Left lung (tissue), 4 donors: ENCODE measurements at regions not wholly inside any gene's neighbourhood (a gene's known extent, or its start where the extent isn't known, plus 50 kb on each side); places are given as distances from the start of the nearest gene placed in this dataset.

Source experiments
- ATAC-seq: fragments of 200-7000 bp; cut with Tn5 transposase; one replicate; pipeline ENCODE4 v1.9.1; 2020; ENCODE audit warnings: moderate library complexity
- DNase-seq, 4 donors: peaks; one replicate each; pipeline ENCODE4 v3.0.0-alpha.2; 2013 to 2020
- H3K27ac ChIP-seq, 2 donors: fragments of 200-600 bp; sonication (generic) in 1 of 2; one replicate each; pipeline versions ENCODE4 v1.5.0 to v1.8.0; 2020 to 2021
- H3K27me3 ChIP-seq, 2 donors: fragments of 200-600 bp; sonication (generic) in 1 of 2; one replicate each; pipeline versions ENCODE4 v1.5.0 to v1.8.0; 2020 to 2021
- H3K36me3 ChIP-seq, 2 donors: fragments of 200-600 bp; sonication (generic) in 1 of 2; one replicate each; pipeline versions ENCODE4 v1.5.0 to v1.8.0; 2020 to 2021
- H3K4me1 ChIP-seq, 2 donors: fragments of 200-600 bp; one replicate each; pipeline ENCODE4 v1.8.0; 2021
- H3K4me3 ChIP-seq, 2 donors: fragments of 200-600 bp; sonication (generic) in 1 of 2; one replicate each; pipeline versions ENCODE4 v1.5.0 to v1.8.0; 2020 to 2021; ENCODE audit warnings: mild to moderate bottlenecking in 1 of 2
- H3K9me3 ChIP-seq, 2 donors: fragments of 200-600 bp; sonication (generic) in 1 of 2; one replicate each; pipeline versions ENCODE4 v1.5.0 to v1.8.0; 2020 to 2021
- intact Hi-C, 2 donors: fragments of 100-400 bp; cut with DNase I; formaldehyde crosslinking; loops; one replicate each; pipeline versions ENCODE4 v1.11.2 to v1.14.2; 2022
- TF ChIP-seq, protein P1 (sequence below), 2 donors: fragments of 200-600 bp; sonication (generic) in 1 of 2; IDR thresholded peaks; one replicate each; pipeline versions ENCODE4 v1.5.0 to v1.8.0; 2021; ENCODE audit warnings: antibody characterized with exemption in 2 of 2
- donor health status: DM: no; HTN: yes; CAD: no.
- donor health status: DM: no; HTN: no; CAD: no.

GRCh38 chr10:120365872-120366271 lies 91.2 kb upstream of the PLPP4 start:
- Histone ChIP-seq H3K27me3 (peaks cover 0 to 5% of the 10 kb centered on the region in 2 donors), H3K36me3 (no peaks in the 10 kb centered on the region), H3K27ac (no peak overlapping the region), H3K4me3 (no peak overlapping the region), H3K9me3 (no peaks in the 10 kb centered on the region), H3K4me1 (no peaks in the 10 kb centered on the region)
- TF ChIP-seq, protein P1, sequence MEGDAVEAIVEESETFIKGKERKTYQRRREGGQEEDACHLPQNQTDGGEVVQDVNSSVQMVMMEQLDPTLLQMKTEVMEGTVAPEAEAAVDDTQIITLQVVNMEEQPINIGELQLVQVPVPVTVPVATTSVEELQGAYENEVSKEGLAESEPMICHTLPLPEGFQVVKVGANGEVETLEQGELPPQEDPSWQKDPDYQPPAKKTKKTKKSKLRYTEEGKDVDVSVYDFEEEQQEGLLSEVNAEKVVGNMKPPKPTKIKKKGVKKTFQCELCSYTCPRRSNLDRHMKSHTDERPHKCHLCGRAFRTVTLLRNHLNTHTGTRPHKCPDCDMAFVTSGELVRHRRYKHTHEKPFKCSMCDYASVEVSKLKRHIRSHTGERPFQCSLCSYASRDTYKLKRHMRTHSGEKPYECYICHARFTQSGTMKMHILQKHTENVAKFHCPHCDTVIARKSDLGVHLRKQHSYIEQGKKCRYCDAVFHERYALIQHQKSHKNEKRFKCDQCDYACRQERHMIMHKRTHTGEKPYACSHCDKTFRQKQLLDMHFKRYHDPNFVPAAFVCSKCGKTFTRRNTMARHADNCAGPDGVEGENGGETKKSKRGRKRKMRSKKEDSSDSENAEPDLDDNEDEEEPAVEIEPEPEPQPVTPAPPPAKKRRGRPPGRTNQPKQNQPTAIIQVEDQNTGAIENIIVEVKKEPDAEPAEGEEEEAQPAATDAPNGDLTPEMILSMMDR (IDR thresholded peaks at IDR 0.05), result no peak
- ATAC-seq (no peak), DNase-seq (no peak)
- intact Hi-C loops, result no loop called here

DNA sequence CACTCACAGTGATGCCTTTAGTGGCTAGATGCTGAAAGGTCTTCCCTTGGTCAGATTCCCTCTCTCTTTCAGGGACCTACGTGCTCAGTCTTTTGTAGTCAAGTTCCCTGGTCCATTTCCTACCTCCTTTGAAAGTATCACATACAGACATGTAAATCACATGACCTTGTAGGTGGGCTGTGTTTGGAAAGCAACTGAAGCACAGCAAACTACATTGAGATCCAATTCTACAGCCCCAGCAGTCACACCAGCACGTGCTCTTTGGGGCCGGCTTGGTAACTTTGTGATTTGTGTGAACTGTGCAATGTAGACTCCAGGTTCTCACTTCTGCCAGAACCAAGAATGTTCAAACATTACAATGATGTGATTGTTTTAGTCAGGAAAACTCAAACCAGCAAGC lies 89.7 kb upstream of the PLPP4 start:
- intact Hi-C loops, result no loop called here
- TF ChIP-seq, protein P1 (IDR thresholded peaks at IDR 0.05), result no peak
- Histone ChIP-seq H3K36me3 (no peaks in the 10 kb centered on the region), H3K4me3 (no peak overlapping the region), H3K4me1 (no peaks in the 10 kb centered on the region), H3K27ac (no peak overlapping the region), H3K27me3 (peaks cover 0 to 9% of the 10 kb centered on the region in 2 donors), H3K9me3 (no peaks in the 10 kb centered on the region)
- DNase-seq (no peak), ATAC-seq (no peak)

DNA sequence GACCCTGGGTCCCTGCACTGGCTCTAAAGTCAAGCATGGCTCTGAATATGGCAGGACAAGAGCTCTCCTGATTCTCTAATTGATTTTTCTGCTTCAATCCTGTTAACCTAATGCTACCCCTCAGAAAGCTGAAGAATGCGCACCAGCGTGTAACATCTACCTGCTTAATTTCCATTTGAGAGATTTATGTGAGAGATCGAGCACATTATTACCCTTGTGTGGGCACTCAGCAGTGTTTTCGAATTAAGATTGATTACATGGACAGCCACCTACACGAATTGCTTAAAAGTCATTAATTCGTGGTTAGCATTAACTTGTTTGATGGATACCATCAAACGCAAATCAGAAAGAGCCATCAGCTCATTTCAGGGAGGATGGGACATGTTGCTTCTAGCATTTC lies 88.7 kb upstream of the PLPP4 start:
- DNase-seq, result no peak
- no peak overlapping the region for H3K4me3 ChIP-seq
- TF ChIP-seq, protein P1 (IDR thresholded peaks at IDR 0.05), result no peak
- H3K4me1 ChIP-seq, result no peaks in the 10 kb centered on the region
- peaks cover 0 to 9% of the 10 kb centered on the region in 2 donors for H3K27me3 ChIP-seq
- H3K27ac ChIP-seq, result no peak overlapping the region
- H3K36me3 ChIP-seq, result no peaks in the 10 kb centered on the region
- no peaks in the 10 kb centered on the region for H3K9me3 ChIP-seq
- no peak for ATAC-seq
- intact Hi-C loops, result no loop called here

DNA sequence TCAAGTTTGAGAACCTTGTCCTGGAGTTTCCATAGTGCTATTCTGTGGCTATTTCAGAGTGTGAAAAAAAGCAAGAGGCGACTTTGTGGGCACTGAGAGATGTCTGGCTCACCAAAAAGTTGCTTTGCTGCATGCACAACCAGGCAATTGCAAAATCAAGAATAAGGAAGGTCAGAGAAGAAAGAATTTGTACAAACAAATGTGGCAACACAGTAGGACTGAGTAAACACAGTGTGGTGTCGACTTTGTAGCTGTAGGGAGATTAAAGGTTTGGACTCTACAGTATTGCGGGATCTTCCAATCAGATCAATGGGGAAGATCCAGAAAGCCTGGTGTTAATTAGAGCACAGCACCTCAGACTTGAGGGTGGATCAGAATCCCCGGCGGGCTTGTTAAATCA lies 88.1 kb upstream of the PLPP4 start:
- intact Hi-C loops, result no loop called here
- Histone ChIP-seq H3K27me3 (peaks cover 0 to 9% of the 10 kb centered on the region in 2 donors), H3K36me3 (no peaks in the 10 kb centered on the region), H3K4me1 (no peaks in the 10 kb centered on the region), H3K9me3 (no peaks in the 10 kb centered on the region), H3K27ac (no peak overlapping the region), H3K4me3 (no peak overlapping the region)
- TF ChIP-seq, protein P1 (IDR thresholded peaks at IDR 0.05), result no peak
- ATAC-seq (no peak), DNase-seq (no peak)

- Histone ChIP-seq H3K36me3 (no peaks in the 10 kb centered on the region), H3K9me3 (no peaks in the 10 kb centered on the region), H3K4me1 (no peaks in the 10 kb centered on the region), H3K4me3 (no peak overlapping the region), H3K27me3 (peaks cover 0 to 9% of the 10 kb centered on the region in 2 donors), H3K27ac (no peak overlapping the region)
- ATAC-seq (no peak), DNase-seq (no peak)
- TF ChIP-seq, protein P1 (IDR thresholded peaks at IDR 0.05), result no peak
- intact Hi-C loops, result no loop called here
These were observed 87.2 kb upstream of the PLPP4 start for GRCh38 chr10:120369856-120370276.
